Adrenal gland (tissue), 5 donors: ENCODE measurements at regions not wholly inside any gene's neighbourhood (a gene's known extent, or its start where the extent isn't known, plus 50 kb on each side); places are given as distances from the start of the nearest gene placed in this dataset.

Experiments
- POLR2A ChIP-seq, 2 donors: fragments of 450-650 bp; IDR thresholded peaks; one replicate each; pipeline ENCODE4 v1.6.1; 2017; ENCODE audit warnings: antibody characterized with exemption in 2 of 2, mild to moderate bottlenecking in 2 of 2, moderate library complexity in 1 of 2
- TF ChIP-seq, protein P1 (sequence below), 6 experiments: fragments of 450-650 bp in 4 of 6; fragments of 200-600 bp in 2 of 6; sonication (generic) in 1 of 6; IDR thresholded peaks; 1 replicate in 5 of 6; 2 replicates in 1 of 6; pipeline versions ENCODE4 v1.5.1 to v1.8.0; 2016 to 2021; ENCODE audit warnings: antibody characterized with exemption in 6 of 6, mild to moderate bottlenecking in 2 of 6, moderate library complexity in 1 of 6
- donor health status: DM: no; HTN: no; CAD: no.

GRCh38 chr5:74169701-74170100, 470.8 kb downstream of the ENC1 start:
- TF ChIP-seq, protein P1, sequence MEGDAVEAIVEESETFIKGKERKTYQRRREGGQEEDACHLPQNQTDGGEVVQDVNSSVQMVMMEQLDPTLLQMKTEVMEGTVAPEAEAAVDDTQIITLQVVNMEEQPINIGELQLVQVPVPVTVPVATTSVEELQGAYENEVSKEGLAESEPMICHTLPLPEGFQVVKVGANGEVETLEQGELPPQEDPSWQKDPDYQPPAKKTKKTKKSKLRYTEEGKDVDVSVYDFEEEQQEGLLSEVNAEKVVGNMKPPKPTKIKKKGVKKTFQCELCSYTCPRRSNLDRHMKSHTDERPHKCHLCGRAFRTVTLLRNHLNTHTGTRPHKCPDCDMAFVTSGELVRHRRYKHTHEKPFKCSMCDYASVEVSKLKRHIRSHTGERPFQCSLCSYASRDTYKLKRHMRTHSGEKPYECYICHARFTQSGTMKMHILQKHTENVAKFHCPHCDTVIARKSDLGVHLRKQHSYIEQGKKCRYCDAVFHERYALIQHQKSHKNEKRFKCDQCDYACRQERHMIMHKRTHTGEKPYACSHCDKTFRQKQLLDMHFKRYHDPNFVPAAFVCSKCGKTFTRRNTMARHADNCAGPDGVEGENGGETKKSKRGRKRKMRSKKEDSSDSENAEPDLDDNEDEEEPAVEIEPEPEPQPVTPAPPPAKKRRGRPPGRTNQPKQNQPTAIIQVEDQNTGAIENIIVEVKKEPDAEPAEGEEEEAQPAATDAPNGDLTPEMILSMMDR (IDR thresholded peaks at IDR 0.05) = no peak
- TF ChIP-seq POLR2A (IDR thresholded peaks at IDR 0.05) = no peak
